Mesothelial cell of epicardium (in vitro differentiated cells): ENCODE measurements at regions not wholly inside any gene's neighbourhood (a gene's known extent, or its start where the extent isn't known, plus 50 kb on each side); places are given as distances from the start of the nearest gene placed in this dataset.

Experiments used
- DNase-seq, 2 experiments: peaks; one replicate each; pipeline ENCODE4 v3.0.0; 2021; ENCODE audit warnings: low spot score in 2 of 2; ENCODE audit not compliant: unreplicated experiment in 2 of 2
- H3K27ac Mint-ChIP-seq: 2 replicates; pipeline ENCODE4 v1.8.0; 2021; ENCODE audit warnings: mixed read lengths
- H3K27me3 Mint-ChIP-seq: 2 replicates; pipeline ENCODE4 v1.8.0; 2021; ENCODE audit warnings: low read depth, mixed read lengths
- H3K36me3 Mint-ChIP-seq: 2 replicates; pipeline ENCODE4 v1.8.0; 2021; ENCODE audit warnings: mixed read lengths
- H3K4me1 Mint-ChIP-seq: 2 replicates; pipeline ENCODE4 v1.8.0; 2021; ENCODE audit warnings: mixed read lengths
- H3K4me3 Mint-ChIP-seq: 2 replicates; pipeline ENCODE4 v1.8.0; 2021; ENCODE audit warnings: mild to moderate bottlenecking, moderate library complexity, mixed read lengths
- H3K9me3 Mint-ChIP-seq: 2 replicates; pipeline ENCODE4 v1.8.0; 2021; ENCODE audit warnings: mixed read lengths
- CTCF ChIP-seq: fragments of 200-600 bp; sonication (generic); IDR thresholded peaks from one replicate; pipeline ENCODE4 v1.5.0; 2021; ENCODE audit warnings: antibody characterized with exemption; ENCODE audit not compliant: unreplicated experiment
- microRNA-seq: library from miRNA; unstranded; fragments of <30 nt; microRNA quantifications from one replicate; pipeline ENCODE4 v1.2.0, GENCODE V29; 2021; ENCODE audit warnings: inconsistent platforms, mixed read lengths

- H3K27ac Mint-ChIP-seq, result no peak overlapping the region
- no peak for TF ChIP-seq CTCF
These were observed 103.3 kb upstream of the EPHA5 start for GRCh38 chr4:65773636-65774035.

GRCh38 chr4:65747386-65747785 is 77.1 kb upstream of the EPHA5 start:
- Mint-ChIP-seq H3K36me3 (no peaks in the 10 kb centered on the region), H3K27me3 (no peaks in the 10 kb centered on the region), H3K4me1 (no peaks in the 10 kb centered on the region), H3K27ac (no peak overlapping the region), H3K9me3 (no peaks in the 10 kb centered on the region), H3K4me3 (no peak overlapping the region)
- no peak for DNase-seq
- TF ChIP-seq CTCF, result no peak

More at GRCh38 chr4:65773636-65774035, 103.3 kb upstream of the EPHA5 start:
- peaks cover 2% of the 10 kb centered on the region for H3K36me3 Mint-ChIP-seq
- H3K4me1 Mint-ChIP-seq, result no peaks in the 10 kb centered on the region
- no peak for DNase-seq
- H3K9me3 Mint-ChIP-seq, result peaks cover 40% of the 10 kb centered on the region
- no peak overlapping the region for H3K4me3 Mint-ChIP-seq
- H3K27me3 Mint-ChIP-seq, result no peaks in the 10 kb centered on the region

- no peaks in the 10 kb centered on the region for H3K27me3 Mint-ChIP-seq
- H3K4me3 Mint-ChIP-seq, result no peak overlapping the region
- no peaks in the 10 kb centered on the region for H3K36me3 Mint-ChIP-seq
- H3K27ac Mint-ChIP-seq, result no peak overlapping the region
- H3K4me1 Mint-ChIP-seq, result peaks cover 5% of the 10 kb centered on the region
- DNase-seq, result no peak
- no peaks in the 10 kb centered on the region for H3K9me3 Mint-ChIP-seq
- TF ChIP-seq CTCF, result no peak
These were observed 67.8 kb upstream of the EPHA5 start for GRCh38 chr4:65738134-65738533.

- Mint-ChIP-seq H3K9me3 (no peaks in the 10 kb centered on the region), H3K27ac (no peak overlapping the region), H3K27me3 (no peaks in the 10 kb centered on the region), H3K36me3 (no peaks in the 10 kb centered on the region), H3K4me1 (peaks cover 8% of the 10 kb centered on the region), H3K4me3 (no peak overlapping the region)
- no peak for DNase-seq
- TF ChIP-seq CTCF, result no peak
These were observed 67.4 kb upstream of the EPHA5 start for GRCh38 chr4:65737672-65738071.

GRCh38 chr4:65724973-65725372 is 54.7 kb upstream of the EPHA5 start:
- TF ChIP-seq CTCF, result no peak
- Mint-ChIP-seq H3K27ac (no peak overlapping the region), H3K36me3 (no peaks in the 10 kb centered on the region), H3K4me1 (no peaks in the 10 kb centered on the region), H3K9me3 (peaks cover 11% of the 10 kb centered on the region), H3K27me3 (peaks cover 3% of the 10 kb centered on the region), H3K4me3 (no peak overlapping the region)
- DNase-seq, result no peak

Small RNA genes in the stretch of these regions (microRNA-seq; reads per million reads assigned to microRNA genes)
- 69.5 reads per million, percentile 59 among the genes with 10 or more reads in this experiment for gene MIR1269A
